Caco-2 (cell line): ENCODE measurements at regions not wholly inside any gene's neighbourhood (a gene's known extent, or its start where the extent isn't known, plus 50 kb on each side); places are given as distances from the start of the nearest gene placed in this dataset.

Experiments
- BruUV-seq: library from RNA; stranded (reverse); fragments of 400-500 nt; replicated peaks from 2 replicates; lab custom pipeline; 2021; lab: Mats Ljungman, UMichigan
- CTCF ChIA-PET: fragments of 300-600 bp; sonication (Branson Sonifier 250); formaldehyde crosslinking; loops from one replicate; lab custom pipeline; 2022; ENCODE audit warnings: antibody characterized with exemption; lab: Charles Lee
- POLR2A ChIA-PET: fragments of 300-600 bp; sonication (Branson Sonifier 250); formaldehyde crosslinking; loops from one replicate; lab custom pipeline; 2022; ENCODE audit warnings: antibody characterized with exemption; lab: Charles Lee
- DNase-seq, 2 experiments: peaks; one replicate each; pipeline versions ENCODE4 v3.0.0 to v3.0.0-alpha.2; 2020 to 2022
- H3K27me3 ChIP-seq: replicated peaks from 2 replicates; pipeline ENCODE4 v1.6.0; 2011; ENCODE audit warnings: low read length; ENCODE audit not compliant: control insufficient read depth, insufficient read depth
- H3K36me3 ChIP-seq: 2 replicates; pipeline ENCODE4 v1.5.1; 2011; ENCODE audit warnings: low read length; ENCODE audit not compliant: control insufficient read depth, insufficient read depth
- H3K4me1 ChIP-seq: fragments of 250-450 bp; sonication (Bioruptor Pico); 2 replicates; pipeline ENCODE4 v1.5.1; 2020; ENCODE audit warnings: mild to moderate bottlenecking
- H3K4me3 ChIP-seq: 2 replicates; pipeline ENCODE4 v1.5.1; 2011; ENCODE audit warnings: low read depth, mild to moderate bottlenecking, control low read depth, low read length
- H3K9me3 ChIP-seq: fragments of 250-450 bp; sonication (Bioruptor Pico); 2 replicates; pipeline ENCODE4 v1.5.1; 2020; ENCODE audit warnings: mild to moderate bottlenecking, moderate library complexity
- H3K27ac Mint-ChIP-seq: one replicate; pipeline ENCODE4 v1.8.0; 2022; ENCODE audit warnings: mixed read lengths; ENCODE audit not compliant: unreplicated experiment
- H3K27me3 Mint-ChIP-seq: one replicate; pipeline ENCODE4 v1.8.0; 2022; ENCODE audit warnings: mixed read lengths; ENCODE audit not compliant: insufficient read depth, unreplicated experiment
- H3K36me3 Mint-ChIP-seq: one replicate; pipeline ENCODE4 v1.8.0; 2022; ENCODE audit warnings: mild to moderate bottlenecking, mixed read lengths; ENCODE audit not compliant: insufficient read depth, unreplicated experiment
- H3K4me1 Mint-ChIP-seq: one replicate; pipeline ENCODE4 v1.8.0; 2022; ENCODE audit warnings: low read depth, mixed read lengths; ENCODE audit not compliant: unreplicated experiment
- H3K4me3 Mint-ChIP-seq: one replicate; pipeline ENCODE4 v1.8.0; 2022; ENCODE audit warnings: mild to moderate bottlenecking, moderate library complexity, mixed read lengths; ENCODE audit not compliant: unreplicated experiment
- H3K9me3 Mint-ChIP-seq: one replicate; pipeline ENCODE4 v1.8.0; 2022; ENCODE audit warnings: mixed read lengths; ENCODE audit not compliant: unreplicated experiment
- CTCF ChIP-seq, 2 experiments: fragments of 200-600 bp in 1 of 2; IDR thresholded peaks; 1 replicate in 1 of 2; 2 replicates in 1 of 2; pipeline versions ENCODE4 v1.5.1 to v1.8.0; 2011 to 2022; ENCODE audit warnings: antibody characterized with exemption in 1 of 2, control low read depth in 1 of 2, inconsistent platforms in 1 of 2, low read depth in 1 of 2, low read length in 1 of 2, mild to moderate bottlenecking in 1 of 2, moderate library complexity in 1 of 2; ENCODE audit not compliant: insufficient read depth in 1 of 2, severe bottlenecking in 1 of 2, unreplicated experiment in 1 of 2
- intact Hi-C: fragments of 100-400 bp; cut with micrococcal nuclease; formaldehyde crosslinking; loops from one replicate; pipeline ENCODE4 v1.10.0; 2022; ENCODE audit not compliant: unreplicated experiment

GRCh38 chr7:94170836-94171235, 166.7 kb upstream of the BET1 start:
- Histone ChIP-seq H3K36me3 (no peaks in the 10 kb centered on the region), H3K4me3 (no peak overlapping the region), H3K27me3 (no peaks in the 10 kb centered on the region), H3K9me3 (no peaks in the 10 kb centered on the region), H3K4me1 (0 out of 2 replicates have a peak, but pooled peaks cover 5% of the 10 kb centered on the region)
- no peak overlapping the region for H3K27ac Mint-ChIP-seq
- BruUV-seq, result no TSS peak
- H3K27me3 Mint-ChIP-seq, result no peaks in the 10 kb centered on the region
- H3K4me3 Mint-ChIP-seq, result no peak overlapping the region
- intact Hi-C loops, result no loop called here
- CTCF ChIA-PET, result no interaction called here
- POLR2A ChIA-PET, result no interaction called here
- DNase-seq, result no peak
- TF ChIP-seq CTCF (IDR thresholded peaks at IDR 0.05; ENCODE audit: insufficient read depth in 1 of 2, low read depth in 1 of 2, low read length in 1 of 2, severe bottlenecking in 1 of 2, unreplicated experiment in 1 of 2), result no peak
- H3K4me1 Mint-ChIP-seq, result no peaks in the 10 kb centered on the region
- H3K9me3 Mint-ChIP-seq, result no peaks in the 10 kb centered on the region
- H3K36me3 Mint-ChIP-seq, result no peaks in the 10 kb centered on the region

GRCh38 chr7:94173436-94173835, 169.3 kb upstream of the BET1 start:
- no peaks in the 10 kb centered on the region for H3K36me3 Mint-ChIP-seq
- no TSS peak for BruUV-seq
- H3K4me1 Mint-ChIP-seq, result peaks cover 6% of the 10 kb centered on the region
- Histone ChIP-seq H3K9me3 (no peaks in the 10 kb centered on the region), H3K4me1 (0 out of 2 replicates have a peak, but pooled peaks cover 5% of the 10 kb centered on the region), H3K4me3 (no peak overlapping the region), H3K36me3 (no peaks in the 10 kb centered on the region), H3K27me3 (no peaks in the 10 kb centered on the region)
- H3K27me3 Mint-ChIP-seq, result peaks cover 5% of the 10 kb centered on the region
- ChIA-PET CTCF (no interaction called here), POLR2A (no interaction called here)
- H3K27ac Mint-ChIP-seq, result no peak overlapping the region
- TF ChIP-seq CTCF (IDR thresholded peaks at IDR 0.05; ENCODE audit: insufficient read depth in 1 of 2, low read depth in 1 of 2, low read length in 1 of 2, severe bottlenecking in 1 of 2, unreplicated experiment in 1 of 2), result no peak
- H3K4me3 Mint-ChIP-seq, result no peak overlapping the region
- intact Hi-C loops, result no loop called here
- H3K9me3 Mint-ChIP-seq, result no peaks in the 10 kb centered on the region
- DNase-seq, result no peak

GRCh38 chr7:94174375-94174774, 170.2 kb upstream of the BET1 start:
- no peak for DNase-seq
- Histone ChIP-seq H3K4me3 (no peak overlapping the region), H3K4me1 (0 out of 2 replicates have a peak, but pooled peaks cover 5% of the 10 kb centered on the region), H3K27me3 (no peaks in the 10 kb centered on the region), H3K9me3 (no peaks in the 10 kb centered on the region), H3K36me3 (no peaks in the 10 kb centered on the region)
- no peak overlapping the region for H3K27ac Mint-ChIP-seq
- CTCF ChIA-PET, result no interaction called here
- H3K27me3 Mint-ChIP-seq, result peaks cover 5% of the 10 kb centered on the region
- no peaks in the 10 kb centered on the region for H3K9me3 Mint-ChIP-seq
- H3K4me3 Mint-ChIP-seq, result no peak overlapping the region
- POLR2A ChIA-PET, result no interaction called here
- no peaks in the 10 kb centered on the region for H3K36me3 Mint-ChIP-seq
- H3K4me1 Mint-ChIP-seq, result peaks cover 6% of the 10 kb centered on the region
- no TSS peak for BruUV-seq
- no peak for TF ChIP-seq CTCF (IDR thresholded peaks at IDR 0.05; ENCODE audit: insufficient read depth in 1 of 2, low read depth in 1 of 2, low read length in 1 of 2, severe bottlenecking in 1 of 2, unreplicated experiment in 1 of 2)
- intact Hi-C loops, result no loop called here
